ENCODE measurements at regions not wholly inside any gene's neighbourhood (a gene's known extent, or its start where the extent isn't known, plus 50 kb on each side); places are given as distances from the start of the nearest gene placed in this dataset.

GRCh38 chrX:7264399-7264798 lies 116.4 kb upstream of the PUDP start:
- TF ChIP-seq CTCF (IDR thresholded peaks at IDR 0.05) (no peak), POLR2A (IDR thresholded peaks at IDR 0.05) (no peak)

Data from esophagus squamous epithelium (tissue), 4 donors.